Glutamatergic neuron (in vitro differentiated cells): ENCODE measurements at regions not wholly inside any gene's neighbourhood (a gene's known extent, or its start where the extent isn't known, plus 50 kb on each side); places are given as distances from the start of the nearest gene placed in this dataset.

Source experiments
- DNase-seq: peaks from one replicate; pipeline ENCODE4 v3.0.0; 2022
- H3K27ac Mint-ChIP-seq: one replicate; pipeline ENCODE4 v1.8.0; 2020; ENCODE audit warnings: mild to moderate bottlenecking, mixed read lengths, inconsistent platforms; ENCODE audit not compliant: unreplicated experiment
- H3K27me3 Mint-ChIP-seq: one replicate; pipeline ENCODE4 v1.8.0; 2020; ENCODE audit warnings: mild to moderate bottlenecking, moderate library complexity, mixed read lengths, inconsistent platforms; ENCODE audit not compliant: unreplicated experiment
- H3K36me3 Mint-ChIP-seq: one replicate; pipeline ENCODE4 v1.8.0; 2020; ENCODE audit warnings: mild to moderate bottlenecking, mixed read lengths, inconsistent platforms; ENCODE audit not compliant: unreplicated experiment
- H3K4me1 Mint-ChIP-seq: one replicate; pipeline ENCODE4 v1.8.0; 2020; ENCODE audit warnings: mild to moderate bottlenecking, low read depth, mixed read lengths, inconsistent platforms; ENCODE audit not compliant: unreplicated experiment
- H3K4me3 Mint-ChIP-seq: one replicate; pipeline ENCODE4 v1.8.0; 2020; ENCODE audit warnings: mild to moderate bottlenecking, mixed read lengths, inconsistent platforms; ENCODE audit not compliant: unreplicated experiment
- H3K9me3 Mint-ChIP-seq: one replicate; pipeline ENCODE4 v1.8.0; 2020; ENCODE audit warnings: mild to moderate bottlenecking, moderate library complexity, mixed read lengths, inconsistent platforms; ENCODE audit not compliant: unreplicated experiment
- TF ChIP-seq, protein P1 (sequence below): fragments of 200-600 bp; sonication (generic); IDR thresholded peaks from one replicate; pipeline ENCODE4 v1.5.0; 2021; ENCODE audit not compliant: partially characterized antibody, unreplicated experiment

DNA sequence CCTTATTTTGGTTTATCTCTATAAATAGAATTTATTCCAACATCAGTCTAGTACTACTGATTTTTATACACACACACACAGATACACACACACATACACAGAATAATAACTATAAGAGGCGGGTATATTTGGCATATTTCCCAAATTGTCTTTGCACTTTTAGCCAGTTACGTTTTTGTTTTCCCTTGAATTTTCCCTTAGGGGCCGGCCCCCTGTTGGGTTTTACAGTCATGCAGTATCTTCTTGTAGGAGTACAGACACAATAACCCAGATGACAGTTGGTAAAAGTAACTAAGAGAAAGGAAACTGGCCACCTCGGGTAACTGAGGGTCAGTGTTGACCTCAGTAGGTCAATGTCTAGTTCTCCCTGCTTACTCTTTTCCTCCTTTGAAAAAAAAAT, 50.9 kb downstream of the DISP1 start:
- TF ChIP-seq, protein P1, sequence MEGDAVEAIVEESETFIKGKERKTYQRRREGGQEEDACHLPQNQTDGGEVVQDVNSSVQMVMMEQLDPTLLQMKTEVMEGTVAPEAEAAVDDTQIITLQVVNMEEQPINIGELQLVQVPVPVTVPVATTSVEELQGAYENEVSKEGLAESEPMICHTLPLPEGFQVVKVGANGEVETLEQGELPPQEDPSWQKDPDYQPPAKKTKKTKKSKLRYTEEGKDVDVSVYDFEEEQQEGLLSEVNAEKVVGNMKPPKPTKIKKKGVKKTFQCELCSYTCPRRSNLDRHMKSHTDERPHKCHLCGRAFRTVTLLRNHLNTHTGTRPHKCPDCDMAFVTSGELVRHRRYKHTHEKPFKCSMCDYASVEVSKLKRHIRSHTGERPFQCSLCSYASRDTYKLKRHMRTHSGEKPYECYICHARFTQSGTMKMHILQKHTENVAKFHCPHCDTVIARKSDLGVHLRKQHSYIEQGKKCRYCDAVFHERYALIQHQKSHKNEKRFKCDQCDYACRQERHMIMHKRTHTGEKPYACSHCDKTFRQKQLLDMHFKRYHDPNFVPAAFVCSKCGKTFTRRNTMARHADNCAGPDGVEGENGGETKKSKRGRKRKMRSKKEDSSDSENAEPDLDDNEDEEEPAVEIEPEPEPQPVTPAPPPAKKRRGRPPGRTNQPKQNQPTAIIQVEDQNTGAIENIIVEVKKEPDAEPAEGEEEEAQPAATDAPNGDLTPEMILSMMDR, result no peak
- Mint-ChIP-seq H3K27ac (no peak overlapping the region), H3K4me1 (no peaks in the 10 kb centered on the region), H3K9me3 (no peaks in the 10 kb centered on the region), H3K27me3 (no peaks in the 10 kb centered on the region), H3K36me3 (no peaks in the 10 kb centered on the region), H3K4me3 (no peak overlapping the region)
- DNase-seq, result no peak

DNA sequence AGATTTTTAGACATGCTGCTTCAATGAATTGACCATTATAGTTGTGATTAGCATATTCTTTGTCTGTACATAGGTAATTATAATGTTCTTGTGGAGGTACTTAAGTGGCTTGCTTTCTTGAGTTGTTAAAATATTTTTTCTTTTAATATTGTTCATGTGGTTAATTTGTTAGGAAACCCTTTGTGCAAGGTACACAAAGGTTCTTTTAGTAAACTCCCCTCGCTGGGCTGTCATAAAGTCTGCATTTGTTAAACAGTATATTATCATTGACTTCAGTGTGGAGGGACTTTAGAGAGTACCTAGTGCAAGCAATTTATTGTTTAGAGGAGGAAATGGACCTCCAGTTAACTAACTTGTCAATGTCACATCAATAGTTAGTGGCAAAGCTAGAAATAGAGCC, 52.5 kb downstream of the DISP1 start:
- no peak for DNase-seq
- Mint-ChIP-seq H3K27ac (no peak overlapping the region), H3K4me1 (no peaks in the 10 kb centered on the region), H3K4me3 (no peak overlapping the region), H3K27me3 (no peaks in the 10 kb centered on the region), H3K36me3 (no peaks in the 10 kb centered on the region), H3K9me3 (no peaks in the 10 kb centered on the region)
- TF ChIP-seq, protein P1, result no peak

DNA sequence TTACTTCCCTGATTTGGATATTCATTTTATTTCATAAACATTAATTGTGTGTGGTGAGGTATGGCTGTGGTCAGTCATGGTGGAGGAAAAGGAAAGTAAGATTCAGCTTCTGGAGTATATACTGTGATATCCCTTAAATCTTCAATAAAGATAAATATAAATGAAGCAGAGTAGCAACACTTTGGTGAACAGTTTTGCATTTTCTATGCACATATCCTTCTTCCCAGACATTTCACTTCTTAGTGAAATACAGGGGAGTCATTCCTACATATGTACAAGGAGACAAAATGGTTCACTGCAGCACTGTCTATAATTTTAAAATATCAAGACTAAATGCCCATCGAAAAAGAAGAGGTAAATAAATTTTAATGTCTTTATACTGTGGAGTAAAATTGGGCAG, 61.3 kb downstream of the DISP1 start:
- no peaks in the 10 kb centered on the region for H3K4me1 Mint-ChIP-seq
- no peak overlapping the region for H3K27ac Mint-ChIP-seq

DNA sequence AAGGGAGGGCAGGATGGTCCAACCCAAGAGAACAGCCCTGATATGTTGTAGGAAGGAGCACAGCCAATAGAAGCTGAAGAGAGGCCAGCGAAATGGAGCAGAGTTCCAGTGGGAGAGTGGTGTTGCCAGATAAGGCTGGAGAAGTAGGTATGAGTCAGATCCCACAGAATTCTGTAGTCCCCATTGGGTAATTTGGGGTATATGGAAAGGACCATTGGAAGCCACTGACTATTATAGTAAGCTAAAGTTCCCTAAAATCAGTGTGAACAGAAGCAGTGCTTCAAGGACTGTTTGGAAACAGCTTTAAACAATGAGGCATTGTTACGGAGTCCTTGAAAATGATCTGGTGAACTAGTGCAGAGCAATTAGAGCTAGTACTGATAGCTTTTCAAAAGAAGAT, 63.0 kb downstream of the DISP1 start:
- Mint-ChIP-seq H3K27me3 (no peaks in the 10 kb centered on the region), H3K4me3 (no peak overlapping the region), H3K36me3 (no peaks in the 10 kb centered on the region), H3K27ac (no peak overlapping the region), H3K9me3 (no peaks in the 10 kb centered on the region), H3K4me1 (no peaks in the 10 kb centered on the region)
- TF ChIP-seq, protein P1, result no peak
- DNase-seq, result no peak

More for the DNA sequence above, 61.3 kb downstream of the DISP1 start:
- Mint-ChIP-seq H3K27me3 (no peaks in the 10 kb centered on the region), H3K9me3 (no peaks in the 10 kb centered on the region), H3K4me3 (no peak overlapping the region), H3K36me3 (no peaks in the 10 kb centered on the region)
- DNase-seq, result no peak
- TF ChIP-seq, protein P1, result no peak

DNA sequence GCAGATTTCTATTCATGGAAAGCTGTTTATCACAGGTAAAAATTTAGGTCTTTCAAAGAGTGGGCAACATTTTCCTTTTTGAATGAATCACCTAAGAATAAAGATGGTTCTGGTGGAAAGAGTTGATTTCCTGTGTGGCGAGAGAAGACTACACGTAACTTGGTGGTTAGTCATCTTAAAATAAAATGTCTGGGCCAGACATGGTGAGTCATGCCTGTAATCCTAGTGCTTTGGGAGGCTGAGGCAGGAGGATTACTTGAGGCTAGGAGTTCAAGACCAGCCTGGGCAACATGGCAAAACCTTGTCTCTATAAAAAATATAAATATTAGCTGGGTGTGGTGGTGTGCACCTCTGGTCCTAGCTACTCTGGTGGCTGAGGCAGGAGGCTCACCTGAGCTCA, 65.7 kb downstream of the DISP1 start:
- DNase-seq, result no peak
- no peaks in the 10 kb centered on the region for H3K4me1 Mint-ChIP-seq
- no peaks in the 10 kb centered on the region for H3K9me3 Mint-ChIP-seq
- no peaks in the 10 kb centered on the region for H3K27me3 Mint-ChIP-seq
- no peaks in the 10 kb centered on the region for H3K36me3 Mint-ChIP-seq
- no peak overlapping the region for H3K4me3 Mint-ChIP-seq
- H3K27ac Mint-ChIP-seq, result no peak overlapping the region
- TF ChIP-seq, protein P1, result no peak
